Heart left ventricle (tissue), 16 donors: ENCODE measurements at regions not wholly inside any gene's neighbourhood (a gene's known extent, or its start where the extent isn't known, plus 50 kb on each side); places are given as distances from the start of the nearest gene placed in this dataset.
A peak's percentile ranks its signal among the peaks of the same experiment; 100 is the strongest.

ENCODE experiments used
- ATAC-seq, 4 donors: fragments of 200-7000 bp; cut with Tn5 transposase; one replicate each; pipeline ENCODE4 v1.9.1; 2020 to 2022; ENCODE audit warnings: moderate library complexity in 4 of 4, mild to moderate bottlenecking in 3 of 4, moderate number of reproducible peaks in 1 of 4
- DNase-seq, 5 donors: peaks; one replicate each; pipeline ENCODE4 v3.0.0-alpha.2; 2020
- H3K27ac ChIP-seq, 12 donors: fragments of 200-600 bp; sonication (generic) in 4 of 12; one replicate each; pipeline versions ENCODE4 v1.5.0 to v1.8.0; 2016 to 2022; ENCODE audit warnings: mild to moderate bottlenecking in 2 of 12
- H3K27me3 ChIP-seq, 9 donors: fragments of 200-600 bp; sonication (generic) in 2 of 9; one replicate each; pipeline versions ENCODE4 v1.5.1 to v1.8.0; 2016 to 2022; ENCODE audit warnings: mild to moderate bottlenecking in 3 of 9
- H3K36me3 ChIP-seq, 9 donors: fragments of 200-600 bp; sonication (generic) in 2 of 9; one replicate each; pipeline versions ENCODE4 v1.5.0 to v1.8.0; 2018 to 2022; ENCODE audit warnings: mild to moderate bottlenecking in 2 of 9
- H3K4me1 ChIP-seq, 12 donors: fragments of 200-600 bp; sonication (generic) in 4 of 12; one replicate each; pipeline versions ENCODE4 v1.5.0 to v1.8.0; 2016 to 2022; ENCODE audit warnings: mild to moderate bottlenecking in 3 of 12
- H3K4me3 ChIP-seq, 12 donors: fragments of 200-600 bp; sonication (generic) in 4 of 12; one replicate each; pipeline versions ENCODE4 v1.5.0 to v1.8.0; 2017 to 2022; ENCODE audit warnings: mild to moderate bottlenecking in 9 of 12, moderate library complexity in 4 of 12
- H3K9me3 ChIP-seq, 12 donors: fragments of 200-600 bp; sonication (generic) in 4 of 12; one replicate each; pipeline versions ENCODE4 v1.5.0 to v1.8.0; 2016 to 2022; ENCODE audit warnings: mild to moderate bottlenecking in 1 of 12
- POLR2A ChIP-seq, 2 donors: fragments of 450-650 bp; IDR thresholded peaks; one replicate each; pipeline ENCODE4 v1.6.1; 2017; ENCODE audit warnings: antibody characterized with exemption in 2 of 2, mild to moderate bottlenecking in 2 of 2, moderate library complexity in 2 of 2
- WGBS, 4 donors: extraction: QIAGEN DNeasy Blood & Tissue Kit in 2 of 4; methylation state at CpG; one replicate each; pipeline versions ENCODE4 v1.1.5 to v1.1.7; 2013 to 2018; 5-methylcytosine and 5-hydroxymethylcytosine counted together
- intact Hi-C, 10 donors: fragments of 100-400 bp; cut with DNase I; formaldehyde crosslinking; loops; one replicate each; pipeline versions ENCODE4 v1.11.1 to v1.14.2; 2022
- TF ChIP-seq, protein P1 (sequence below), 12 donors: fragments of 200-600 bp; sonication (generic) in 4 of 12; IDR thresholded peaks; one replicate each; pipeline versions ENCODE4 v1.5.0 to v1.8.0; 2018 to 2022; ENCODE audit warnings: antibody characterized with exemption in 12 of 12, mild to moderate bottlenecking in 5 of 12
- donor health status: ischemic (EF 13 %, LVEDD 7.1; RV severe dilation, severe dysfunction).
- donor health status: healthy with polysubstance abuse.
- donor health status: DM: no; HTN: yes; CAD: no.
- donor health status: DM: no; HTN: no; CAD: no.
- donor health status: ischemic (EF 25% LVEDD 6.9; RV normal size, moderate dysfunction).
- donor health status: ischemic (EF 25% LVEDD 5.7; RV mildly dilated, moderate dysfunction).
- donor health status: healthy.
- donor health status: DM: yes; HTN: yes; CAD: no.
- donor health status: ischemic (EF 35%, LVEDD 5.7; RV mildly dilated, moderate dysfunction).
- donor health status: nonischemic (EF 11% LVEDD 7.7; RV severe dilation, severe dysfunction).
- donor health status: DM: yes; HTN: yes; CAD: no.
- donor health status: PGD.
- donor health status: ischemic (EF 29% LVEDD 5.4; RV normal size, mild dysfunction).
- donor health status: nonischemic (EF 23%, LVEDD 6.1; RV moderate dilation, normal function).

DNA sequence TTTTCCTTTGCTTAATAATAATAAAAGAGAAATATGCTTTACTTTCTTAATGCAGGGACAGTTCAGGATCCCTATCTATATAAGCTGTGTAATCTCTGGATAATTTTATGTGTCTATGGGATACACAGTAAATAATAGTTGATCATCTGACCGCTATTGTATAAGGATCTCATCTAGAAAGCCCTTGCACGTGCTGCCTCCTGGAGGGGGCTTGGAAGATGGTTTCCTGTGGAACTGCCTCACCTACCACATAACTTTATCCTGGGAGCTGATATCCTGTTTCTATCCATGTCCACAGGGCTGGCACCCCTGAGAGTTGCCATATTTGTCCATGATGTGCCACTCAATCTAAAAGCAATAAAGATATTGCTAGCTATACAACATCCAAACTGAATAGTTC is 139.3 kb upstream of the FRMPD4 start:
- ATAC-seq (no peak), DNase-seq (no peak)
- no peak for TF ChIP-seq POLR2A (IDR thresholded peaks at IDR 0.05)
- TF ChIP-seq, protein P1, sequence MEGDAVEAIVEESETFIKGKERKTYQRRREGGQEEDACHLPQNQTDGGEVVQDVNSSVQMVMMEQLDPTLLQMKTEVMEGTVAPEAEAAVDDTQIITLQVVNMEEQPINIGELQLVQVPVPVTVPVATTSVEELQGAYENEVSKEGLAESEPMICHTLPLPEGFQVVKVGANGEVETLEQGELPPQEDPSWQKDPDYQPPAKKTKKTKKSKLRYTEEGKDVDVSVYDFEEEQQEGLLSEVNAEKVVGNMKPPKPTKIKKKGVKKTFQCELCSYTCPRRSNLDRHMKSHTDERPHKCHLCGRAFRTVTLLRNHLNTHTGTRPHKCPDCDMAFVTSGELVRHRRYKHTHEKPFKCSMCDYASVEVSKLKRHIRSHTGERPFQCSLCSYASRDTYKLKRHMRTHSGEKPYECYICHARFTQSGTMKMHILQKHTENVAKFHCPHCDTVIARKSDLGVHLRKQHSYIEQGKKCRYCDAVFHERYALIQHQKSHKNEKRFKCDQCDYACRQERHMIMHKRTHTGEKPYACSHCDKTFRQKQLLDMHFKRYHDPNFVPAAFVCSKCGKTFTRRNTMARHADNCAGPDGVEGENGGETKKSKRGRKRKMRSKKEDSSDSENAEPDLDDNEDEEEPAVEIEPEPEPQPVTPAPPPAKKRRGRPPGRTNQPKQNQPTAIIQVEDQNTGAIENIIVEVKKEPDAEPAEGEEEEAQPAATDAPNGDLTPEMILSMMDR (IDR thresholded peaks at IDR 0.05): peak in 2 of 12 donors; percentile 11 to 14
- Histone ChIP-seq H3K27me3 (no peaks in the 10 kb centered on the region), H3K9me3 (no peaks in the 10 kb centered on the region), H3K27ac (no peak overlapping the region), H3K4me1 (no peaks in the 10 kb centered on the region), H3K4me3 (no peak overlapping the region), H3K36me3 (no peaks in the 10 kb centered on the region)
- WGBS, 4 donors: 30 to 64% (median 42%) methylated on average over 2 of the region's 2 CpGs
- intact Hi-C loops: no loop called here

DNA sequence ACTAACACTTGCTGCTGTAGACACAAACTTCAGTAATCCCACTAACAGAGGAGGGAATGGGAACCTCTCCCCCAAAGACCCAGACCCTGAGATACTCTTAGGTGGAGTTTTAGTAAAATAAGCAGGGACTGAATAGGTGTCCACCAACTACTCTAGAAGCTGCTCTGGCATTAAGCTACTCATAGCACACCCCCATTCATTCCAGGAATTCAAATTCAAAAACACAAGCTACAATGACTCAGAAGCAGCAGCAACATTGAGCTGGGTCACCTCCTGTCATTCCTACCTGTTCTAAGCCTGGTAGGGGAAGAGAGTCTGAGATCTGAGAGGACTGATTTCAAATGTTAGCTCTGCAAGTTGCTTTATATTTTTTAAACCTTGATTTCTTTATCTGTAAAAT is 135.4 kb upstream of the FRMPD4 start:
- Histone ChIP-seq H3K4me1 (no peaks in the 10 kb centered on the region), H3K27ac (no peak overlapping the region), H3K36me3 (no peaks in the 10 kb centered on the region), H3K4me3 (no peak overlapping the region), H3K27me3 (no peaks in the 10 kb centered on the region), H3K9me3 (no peaks in the 10 kb centered on the region)
- DNase-seq (no peak), ATAC-seq (no peak)
- TF ChIP-seq, protein P1 (IDR thresholded peaks at IDR 0.05): no peak
- no peak for TF ChIP-seq POLR2A (IDR thresholded peaks at IDR 0.05)
- intact Hi-C loops: no loop called here

DNA sequence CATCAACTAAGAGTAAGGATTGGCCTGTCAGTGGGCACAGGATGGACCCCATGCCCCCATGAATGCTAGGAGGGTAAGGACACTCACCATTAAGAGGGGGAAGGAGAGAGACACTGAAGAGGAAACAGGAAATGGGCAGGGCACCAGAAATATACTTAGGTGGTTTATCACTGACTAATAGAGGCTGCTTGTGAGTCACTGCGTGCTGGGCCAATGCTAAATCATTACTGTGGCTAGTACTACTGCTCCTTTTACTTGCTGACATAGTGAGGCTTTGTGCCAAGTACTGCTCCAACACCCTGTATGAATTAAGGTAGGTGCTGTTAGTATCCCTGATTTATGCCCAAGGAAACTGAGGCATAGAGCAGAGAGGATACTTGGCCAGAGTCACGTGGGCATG is 130.4 kb upstream of the FRMPD4 start:
- no peak for TF ChIP-seq POLR2A (IDR thresholded peaks at IDR 0.05)
- TF ChIP-seq, protein P1 (IDR thresholded peaks at IDR 0.05): no peak
- no peak for DNase-seq
- H3K27me3 ChIP-seq: no peaks in the 10 kb centered on the region
- no peaks in the 10 kb centered on the region for H3K36me3 ChIP-seq
- 50 to 79% (median 73%) methylated on average over 1 to 2 of the region's 2 CpGs for WGBS, 4 donors
- no peak overlapping the region for H3K27ac ChIP-seq
- no peaks in the 10 kb centered on the region for H3K4me1 ChIP-seq
- intact Hi-C loops: no loop called here
- no peak for ATAC-seq
- H3K9me3 ChIP-seq: no peaks in the 10 kb centered on the region
- H3K4me3 ChIP-seq: no peak overlapping the region

DNA sequence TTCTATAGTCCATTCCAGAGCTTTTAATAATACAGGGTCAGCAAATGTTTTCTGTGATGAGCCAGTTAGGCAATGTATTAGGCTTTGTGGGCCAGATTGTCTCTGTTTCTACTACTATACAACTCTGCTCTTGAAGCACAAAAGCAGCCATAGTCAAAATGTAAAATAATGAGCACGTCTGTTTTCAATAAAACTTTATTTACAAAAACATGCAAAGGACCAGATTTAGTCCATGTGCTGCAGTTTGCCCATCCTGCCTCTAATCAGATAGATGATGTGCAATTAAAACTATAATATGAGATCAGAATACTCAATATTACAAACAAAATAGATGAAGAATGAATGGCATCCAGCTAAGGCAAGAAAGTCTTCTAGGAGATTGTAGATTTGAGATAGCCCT is 127.8 kb upstream of the FRMPD4 start:
- no peaks in the 10 kb centered on the region for H3K9me3 ChIP-seq
- no peak overlapping the region for H3K4me3 ChIP-seq
- no peak overlapping the region for H3K27ac ChIP-seq
- no peaks in the 10 kb centered on the region for H3K4me1 ChIP-seq
- 36 to 64% (median 57%) methylated on average over 1 of the region's 1 CpG for WGBS, 4 donors
- no peak for ATAC-seq
- DNase-seq: no peak
- no peak for TF ChIP-seq POLR2A (IDR thresholded peaks at IDR 0.05)
- TF ChIP-seq, protein P1 (IDR thresholded peaks at IDR 0.05): no peak
- intact Hi-C loops: no loop called here
- no peaks in the 10 kb centered on the region for H3K36me3 ChIP-seq
- H3K27me3 ChIP-seq: no peaks in the 10 kb centered on the region
